ENCODE measurements at regions not wholly inside any gene's neighbourhood (a gene's known extent, or its start where the extent isn't known, plus 50 kb on each side); places are given as distances from the start of the nearest gene placed in this dataset.

DNA sequence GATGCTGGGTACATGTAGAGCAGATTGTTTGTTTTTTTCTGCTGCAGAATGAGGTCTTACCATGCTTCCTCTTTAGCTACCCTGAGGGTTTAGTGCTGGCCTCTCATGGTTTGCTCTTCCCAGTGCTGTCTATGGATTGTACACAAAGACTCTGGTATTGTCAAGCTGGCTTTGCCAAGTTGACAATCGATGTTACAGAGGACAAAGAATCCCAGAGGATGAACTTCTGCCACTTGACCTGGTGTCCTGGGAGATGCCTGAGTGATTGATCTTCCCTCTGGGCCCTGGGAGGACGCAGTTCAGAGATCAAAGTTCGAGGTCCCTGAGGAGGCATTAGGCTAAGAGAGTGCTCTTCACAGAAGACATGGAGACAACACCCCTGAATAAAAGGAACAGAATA lies 865.4 kb downstream of the CCSER2 start:
- TF ChIP-seq, protein P1, sequence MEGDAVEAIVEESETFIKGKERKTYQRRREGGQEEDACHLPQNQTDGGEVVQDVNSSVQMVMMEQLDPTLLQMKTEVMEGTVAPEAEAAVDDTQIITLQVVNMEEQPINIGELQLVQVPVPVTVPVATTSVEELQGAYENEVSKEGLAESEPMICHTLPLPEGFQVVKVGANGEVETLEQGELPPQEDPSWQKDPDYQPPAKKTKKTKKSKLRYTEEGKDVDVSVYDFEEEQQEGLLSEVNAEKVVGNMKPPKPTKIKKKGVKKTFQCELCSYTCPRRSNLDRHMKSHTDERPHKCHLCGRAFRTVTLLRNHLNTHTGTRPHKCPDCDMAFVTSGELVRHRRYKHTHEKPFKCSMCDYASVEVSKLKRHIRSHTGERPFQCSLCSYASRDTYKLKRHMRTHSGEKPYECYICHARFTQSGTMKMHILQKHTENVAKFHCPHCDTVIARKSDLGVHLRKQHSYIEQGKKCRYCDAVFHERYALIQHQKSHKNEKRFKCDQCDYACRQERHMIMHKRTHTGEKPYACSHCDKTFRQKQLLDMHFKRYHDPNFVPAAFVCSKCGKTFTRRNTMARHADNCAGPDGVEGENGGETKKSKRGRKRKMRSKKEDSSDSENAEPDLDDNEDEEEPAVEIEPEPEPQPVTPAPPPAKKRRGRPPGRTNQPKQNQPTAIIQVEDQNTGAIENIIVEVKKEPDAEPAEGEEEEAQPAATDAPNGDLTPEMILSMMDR (IDR thresholded peaks at IDR 0.05; ENCODE audit: low read depth, low read length) = no peak
- TF ChIP-seq POLR2A (IDR thresholded peaks at IDR 0.05; ENCODE audit: extremely low read depth, insufficient read length) = no peak
- TF ChIP-seq, protein P2, sequence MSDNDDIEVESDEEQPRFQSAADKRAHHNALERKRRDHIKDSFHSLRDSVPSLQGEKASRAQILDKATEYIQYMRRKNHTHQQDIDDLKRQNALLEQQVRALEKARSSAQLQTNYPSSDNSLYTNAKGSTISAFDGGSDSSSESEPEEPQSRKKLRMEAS (IDR thresholded peaks at IDR 0.05; ENCODE audit: low read depth, low read length) = no peak
